H1 (cell line): ENCODE measurements at regions not wholly inside any gene's neighbourhood (a gene's known extent, or its start where the extent isn't known, plus 50 kb on each side); places are given as distances from the start of the nearest gene placed in this dataset.

Source experiments
- CTCF ChIP-seq, 3 experiments: IDR thresholded peaks; 1 replicate in 2 of 3; 2 replicates in 1 of 3; pipeline versions ENCODE4 v1.5.1 to v1.6.1; 2011; ENCODE audit warnings: low read length in 3 of 3, mild to moderate bottlenecking in 3 of 3, inconsistent platforms in 2 of 3, low read depth in 1 of 3, moderate library complexity in 1 of 3; ENCODE audit not compliant: insufficient read depth in 1 of 3; ENCODE audit errors: control extremely low read depth in 1 of 3

- TF ChIP-seq CTCF (IDR thresholded peaks at IDR 0.05; ENCODE audit: control extremely low read depth in 1 of 3, insufficient read depth in 1 of 3, low read depth in 1 of 3, low read length in 3 of 3) = peak; percentile 81 to 89 (median 81)
These were observed 384.5 kb downstream of the MTX2 start (continued) for GRCh38 chr2:176653479-176654443.
